ENCODE measurements at regions not wholly inside any gene's neighbourhood (a gene's known extent, or its start where the extent isn't known, plus 50 kb on each side); places are given as distances from the start of the nearest gene placed in this dataset.

- Histone ChIP-seq H3K4me2 (ENCODE audit: low read depth, low read length, poor library complexity, severe bottlenecking) (peak overlapping the region; percentile 37), H4K20me1 (ENCODE audit: insufficient read depth, low read length, poor library complexity, severe bottlenecking) (no peaks in the 10 kb centered on the region), H3F3A (ENCODE audit: low read depth) (no peaks in the 10 kb centered on the region), H3K9ac (ENCODE audit: low read depth, low read length, poor library complexity, severe bottlenecking) (peak overlapping the region; percentile 9), H3K27me3 (ENCODE audit: insufficient read depth, low read length, poor library complexity, severe bottlenecking) (no peaks in the 10 kb centered on the region), H3K36me3 (ENCODE audit: insufficient read depth, low read length) (no peaks in the 10 kb centered on the region), H2AFZ (ENCODE audit: low read length) (peak overlapping the region; percentile 81), H3K4me3 (ENCODE audit: low read length, poor library complexity, severe bottlenecking) (no peak overlapping the region), H3K9me2 (replicated peaks; ENCODE audit: low read depth, low read length) (no peaks in the 10 kb centered on the region), H3K79me2 (ENCODE audit: insufficient read depth, low read length) (no peaks in the 10 kb centered on the region), H3K4me1 (ENCODE audit: insufficient read depth, low read length, poor library complexity, severe bottlenecking) (peaks cover 76% of the 10 kb centered on the region), H3K9me3 (ENCODE audit: insufficient read depth, low read depth, low read length) (no peaks in the 10 kb centered on the region)
- TF ChIP-seq CTCF (conservative IDR thresholded peaks at IDR 0.05; ENCODE audit: low read length) (no peak), EZH2phosphoT487 (IDR thresholded peaks at IDR 0.05; ENCODE audit: borderline replicate concordance) (no peak)
These were observed 455.9 kb upstream of the NR2F2 start for GRCh38 chr15:95874637-95875036.

- Histone ChIP-seq H2AFZ (ENCODE audit: low read length) (peak overlapping the region; percentile 81; the same call in 1 of the 2 replicates), H3K79me2 (ENCODE audit: insufficient read depth, low read length) (no peaks in the 10 kb centered on the region), H3K4me3 (ENCODE audit: low read length, poor library complexity, severe bottlenecking) (no peak overlapping the region), H4K20me1 (ENCODE audit: insufficient read depth, low read length, poor library complexity, severe bottlenecking) (no peaks in the 10 kb centered on the region), H3K4me1 (ENCODE audit: insufficient read depth, low read length, poor library complexity, severe bottlenecking) (peaks cover 76% of the 10 kb centered on the region), H3K9me2 (replicated peaks; ENCODE audit: low read depth, low read length) (no peaks in the 10 kb centered on the region), H3K9me3 (ENCODE audit: insufficient read depth, low read depth, low read length) (no peaks in the 10 kb centered on the region), H3K36me3 (ENCODE audit: insufficient read depth, low read length) (no peaks in the 10 kb centered on the region), H3K4me2 (ENCODE audit: low read depth, low read length, poor library complexity, severe bottlenecking) (peak overlapping the region; percentile 37), H3K9ac (ENCODE audit: low read depth, low read length, poor library complexity, severe bottlenecking) (peak overlapping the region; percentile 9), H3K27me3 (ENCODE audit: insufficient read depth, low read length, poor library complexity, severe bottlenecking) (no peaks in the 10 kb centered on the region), H3F3A (ENCODE audit: low read depth) (no peaks in the 10 kb centered on the region)
- TF ChIP-seq EZH2phosphoT487 (IDR thresholded peaks at IDR 0.05; ENCODE audit: borderline replicate concordance) = no peak
- TF ChIP-seq CTCF (conservative IDR thresholded peaks at IDR 0.05; ENCODE audit: low read length) = no peak
These were observed 455.3 kb upstream of the NR2F2 start for GRCh38 chr15:95875121-95875643.

GRCh38 chr15:95880031-95880570 lies 450.4 kb upstream of the NR2F2 start:
- Histone ChIP-seq H3F3A (ENCODE audit: low read depth) (no peaks in the 10 kb centered on the region), H3K9ac (ENCODE audit: low read depth, low read length, poor library complexity, severe bottlenecking) (peak overlapping the region; percentile 58), H3K4me1 (ENCODE audit: insufficient read depth, low read length, poor library complexity, severe bottlenecking) (peaks cover 39% of the 10 kb centered on the region), H3K4me3 (ENCODE audit: low read length, poor library complexity, severe bottlenecking) (no peak overlapping the region), H3K36me3 (ENCODE audit: insufficient read depth, low read length) (no peaks in the 10 kb centered on the region), H3K27me3 (ENCODE audit: insufficient read depth, low read length, poor library complexity, severe bottlenecking) (no peaks in the 10 kb centered on the region), H3K9me3 (ENCODE audit: insufficient read depth, low read depth, low read length) (no peaks in the 10 kb centered on the region), H3K4me2 (ENCODE audit: low read depth, low read length, poor library complexity, severe bottlenecking) (peak overlapping the region; percentile 72), H2AFZ (ENCODE audit: low read length) (peak overlapping the region; percentile 79), H4K20me1 (ENCODE audit: insufficient read depth, low read length, poor library complexity, severe bottlenecking) (no peaks in the 10 kb centered on the region), H3K79me2 (ENCODE audit: insufficient read depth, low read length) (no peaks in the 10 kb centered on the region), H3K9me2 (replicated peaks; ENCODE audit: low read depth, low read length) (no peaks in the 10 kb centered on the region)
- TF ChIP-seq CTCF (conservative IDR thresholded peaks at IDR 0.05; ENCODE audit: low read length) (no peak), EZH2phosphoT487 (IDR thresholded peaks at IDR 0.05; ENCODE audit: borderline replicate concordance) (no peak)
